ENCODE measurements at regions not wholly inside any gene's neighbourhood (a gene's known extent, or its start where the extent isn't known, plus 50 kb on each side); places are given as distances from the start of the nearest gene placed in this dataset.

DNA sequence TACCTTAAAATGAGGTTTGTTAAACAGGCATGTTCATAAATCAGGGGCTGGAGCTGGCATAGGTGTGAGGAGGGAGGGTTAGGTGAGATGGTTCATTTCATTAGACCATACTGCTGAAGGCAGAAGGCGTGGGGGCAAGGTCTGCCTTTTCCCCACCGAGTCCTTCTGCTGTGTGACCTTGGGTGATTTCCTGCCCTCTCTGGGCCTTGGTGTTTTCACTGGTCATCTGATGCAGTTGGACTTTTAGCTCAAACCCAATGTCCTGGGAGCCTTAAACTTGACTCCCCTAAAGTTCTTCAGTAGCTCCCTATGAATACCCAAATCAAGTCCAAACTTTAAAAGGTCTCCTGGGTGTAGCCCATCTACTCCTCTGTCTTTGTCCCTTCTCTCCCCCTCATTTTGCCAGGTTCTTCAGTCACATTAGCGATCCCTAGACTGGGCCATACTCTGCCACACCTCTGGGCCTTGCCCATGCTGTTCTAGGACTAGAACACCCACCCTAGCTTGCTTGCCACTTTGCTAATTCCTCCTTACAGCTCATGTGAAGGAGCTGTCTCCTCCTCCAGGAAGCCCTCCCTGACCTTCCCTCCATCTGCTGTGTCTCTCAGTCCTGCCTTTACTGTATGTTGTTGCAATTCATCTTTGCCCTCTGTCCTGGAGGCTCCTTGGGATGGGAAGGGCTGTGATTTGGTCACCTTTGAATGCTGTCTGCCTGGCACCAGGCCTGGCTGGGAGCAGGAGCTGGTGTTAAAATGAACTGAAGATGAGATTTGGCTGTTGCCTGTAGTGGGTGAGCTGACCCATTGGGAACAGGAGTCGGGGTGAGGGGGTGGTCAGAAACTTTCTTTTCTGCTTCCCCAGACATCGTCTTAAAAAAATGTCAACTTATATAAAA is 85.4 kb upstream of the HS6ST1 start:
- DNase-seq: no peak

GRCh38 chr2:128404709-128405466 is 86.2 kb upstream of the HS6ST1 start:
- no peak for DNase-seq

GRCh38 chr2:128405467-128405900 is 86.8 kb upstream of the HS6ST1 start:
- no peak for DNase-seq

DNA sequence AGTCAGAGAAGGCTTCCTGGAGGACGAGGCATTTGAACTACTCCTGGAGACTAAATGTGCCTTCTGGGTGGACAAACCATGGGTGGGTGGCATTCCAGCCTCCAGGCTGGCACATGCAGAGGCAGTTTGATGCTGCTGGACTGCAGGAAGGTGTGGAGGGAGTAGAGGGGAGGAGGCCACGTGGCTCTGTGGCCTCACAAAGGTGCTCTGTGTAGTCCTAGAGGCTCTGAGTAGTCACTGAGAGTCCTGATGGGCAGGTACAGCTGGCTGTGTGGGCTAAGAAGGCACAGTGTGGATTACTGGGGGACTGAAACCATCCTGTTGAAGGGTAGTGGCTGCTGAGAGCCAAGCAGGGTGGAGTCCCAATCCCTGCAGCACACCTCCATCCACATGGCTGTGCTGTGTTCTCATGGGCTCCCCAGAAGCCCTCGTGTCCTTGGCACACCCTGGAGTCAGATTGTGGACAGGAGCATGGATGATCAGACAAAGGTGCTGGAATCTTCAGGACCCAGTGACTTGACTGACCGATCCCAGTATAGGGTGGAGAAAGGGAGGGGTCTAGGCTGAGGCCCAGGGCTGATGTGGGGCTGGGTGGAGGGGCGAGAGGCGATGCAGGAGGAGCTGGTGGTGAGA is 87.4 kb upstream of the HS6ST1 start:
- no peak for DNase-seq

DNA sequence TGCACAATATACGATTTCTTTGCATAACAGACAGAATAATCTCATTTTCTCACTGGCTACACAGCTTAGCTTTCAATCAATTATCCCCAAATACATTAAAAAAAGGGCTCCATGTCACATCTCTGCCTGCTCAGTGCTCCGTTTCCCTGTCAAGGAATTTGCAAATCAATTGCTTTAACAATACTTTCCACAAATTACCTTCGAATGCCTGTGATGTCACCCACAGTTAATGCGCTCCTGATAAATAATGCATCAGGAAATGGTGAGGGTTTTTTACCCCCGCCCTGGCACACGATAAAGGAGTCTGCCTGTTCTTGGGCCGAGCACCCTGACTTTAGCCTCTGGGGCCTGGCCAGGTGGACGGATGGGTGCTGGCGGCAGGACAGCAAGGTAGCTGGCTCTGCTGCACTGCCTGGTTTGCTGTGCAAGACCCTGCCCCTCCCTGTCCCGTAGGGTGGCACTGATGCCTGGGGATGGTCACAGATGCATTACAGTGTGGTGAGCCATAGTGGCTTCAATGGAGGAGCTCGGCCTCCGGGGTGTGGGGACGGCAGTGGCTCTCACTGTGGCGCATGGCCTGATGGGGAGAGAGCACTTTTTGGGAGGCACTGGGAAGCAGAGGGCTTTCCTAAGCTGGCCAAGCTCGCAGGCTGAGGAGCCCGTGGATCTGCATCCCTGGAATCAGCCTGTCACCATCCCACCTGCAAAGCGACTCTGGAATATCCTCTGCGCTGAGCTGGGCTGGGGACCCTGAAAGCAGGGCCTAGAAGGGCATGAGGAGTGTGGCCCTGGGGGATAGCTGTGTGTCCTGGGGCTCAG is 88.3 kb upstream of the HS6ST1 start:
- DNase-seq: no peak

DNA sequence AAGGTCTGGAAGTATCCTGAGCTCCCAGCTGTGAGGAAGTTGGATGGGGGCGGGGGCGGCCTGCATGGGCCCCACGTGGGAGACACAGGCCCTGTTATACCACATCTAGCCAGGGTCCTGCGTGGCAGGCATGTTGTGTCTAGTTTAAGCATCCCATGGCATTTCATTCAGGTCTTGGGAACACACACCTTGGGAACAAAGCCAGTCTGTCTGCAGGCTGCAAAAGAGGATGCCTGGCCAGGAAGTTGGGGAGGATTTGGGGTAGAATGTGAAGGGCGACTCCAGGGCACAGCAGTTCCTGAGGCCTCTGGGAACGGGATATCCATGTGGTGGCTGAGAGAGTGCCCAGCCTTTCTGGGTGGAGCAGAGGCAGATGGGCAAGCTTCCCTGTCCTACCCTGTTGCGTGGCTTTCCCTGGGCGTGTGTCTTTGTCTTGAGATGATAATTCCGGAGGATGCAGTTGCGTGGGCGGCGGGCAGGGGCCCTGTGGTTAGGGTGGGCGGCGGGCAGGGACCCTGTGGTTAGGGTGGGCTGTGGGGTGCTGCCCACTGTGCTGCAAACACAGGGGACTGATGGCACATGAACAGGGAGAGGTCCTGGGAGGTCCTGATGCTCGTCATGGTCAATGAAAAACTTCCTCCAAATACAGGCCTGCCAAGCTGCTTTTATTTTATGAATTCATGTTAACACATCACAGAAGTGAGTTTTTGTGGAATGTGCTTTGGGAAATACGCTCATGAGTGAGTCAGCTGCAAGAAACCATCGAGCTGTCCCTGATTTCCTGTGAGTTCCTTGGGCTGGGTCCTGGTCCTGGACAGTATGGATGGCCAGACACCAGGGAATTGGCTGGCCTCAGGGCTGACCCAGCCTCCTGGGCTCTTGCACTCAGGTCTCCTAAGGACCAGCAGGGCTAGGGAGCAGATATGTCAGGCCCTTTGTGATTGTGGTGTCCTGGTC is 90.0 kb upstream of the HS6ST1 start:
- DNase-seq: no peak

DNA sequence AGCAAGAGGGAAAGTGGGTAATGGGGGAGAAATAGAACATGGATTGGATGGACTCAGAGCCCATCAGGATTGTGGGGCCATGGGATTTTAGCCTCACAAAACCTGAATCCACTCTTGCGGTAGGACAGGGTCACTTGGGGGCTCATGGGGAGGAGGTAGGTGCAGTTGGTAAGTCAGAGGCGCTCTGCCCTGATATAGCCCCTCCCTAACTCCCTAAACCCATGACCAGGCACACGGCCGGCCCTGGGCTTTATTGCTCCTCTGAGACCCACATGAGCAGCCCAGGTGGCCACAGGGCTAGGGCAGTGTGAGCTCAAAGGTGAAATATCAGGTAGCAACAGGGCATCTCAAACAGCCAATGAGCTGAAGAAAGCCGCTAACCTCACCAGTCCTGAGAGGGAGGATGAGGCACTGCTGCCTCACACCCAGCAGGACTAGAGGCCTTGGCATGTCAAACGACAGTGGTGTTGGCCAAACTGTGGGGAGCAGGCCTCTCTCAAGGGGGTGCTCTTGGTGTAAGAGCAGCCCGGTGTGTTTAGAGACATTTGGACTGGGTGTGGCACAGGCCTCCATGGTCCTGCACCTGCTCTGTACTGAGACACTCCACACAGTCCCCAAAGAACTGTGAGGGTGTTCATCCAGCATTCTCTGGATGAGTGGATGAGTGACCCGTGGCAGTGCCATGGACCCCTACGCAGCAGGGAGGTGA is 90.8 kb upstream of the HS6ST1 start:
- DNase-seq: no peak

DNA sequence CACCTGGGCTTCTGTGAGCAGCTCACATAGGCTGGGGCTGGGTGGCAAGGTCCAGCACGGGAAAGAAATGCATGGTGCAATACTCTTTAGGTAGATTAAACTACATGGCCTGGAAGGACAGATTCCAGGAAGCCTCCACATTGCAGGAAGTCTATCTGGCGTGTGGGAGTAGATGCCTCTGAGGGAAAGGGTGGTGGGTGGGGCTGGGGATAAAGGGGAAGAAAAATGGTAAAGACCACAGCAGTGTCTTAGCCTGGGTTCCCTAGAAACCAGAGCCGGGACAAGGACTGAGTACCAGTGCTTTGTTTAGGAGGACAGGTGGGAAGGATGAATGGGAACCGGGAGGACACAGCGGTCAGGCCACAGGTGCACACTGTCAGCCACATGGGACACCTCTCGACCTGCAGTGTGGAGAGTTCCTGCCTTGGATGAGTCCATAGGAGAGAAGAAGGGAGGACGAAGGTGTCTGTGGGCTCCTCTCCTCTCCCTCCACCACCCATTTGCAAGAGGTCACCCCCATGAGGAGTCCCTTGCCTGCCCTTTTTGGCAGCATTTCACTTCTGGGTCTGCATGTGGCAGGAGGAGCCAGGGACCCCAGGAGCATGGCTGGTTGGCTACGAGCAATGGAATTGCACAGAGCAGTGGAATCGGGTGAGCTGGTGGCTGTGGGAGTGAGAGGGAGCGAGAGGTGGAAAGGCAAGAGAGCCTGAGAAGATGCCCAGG is 91.5 kb upstream of the HS6ST1 start:
- no peak for DNase-seq

- no peak for DNase-seq
These were observed 92.1 kb upstream of the HS6ST1 start for GRCh38 chr2:128410758-128411215.

GRCh38 chr2:128411431-128411830 is 92.8 kb upstream of the HS6ST1 start:
- no peak for DNase-seq

GRCh38 chr2:128412181-128412871 is 93.7 kb upstream of the HS6ST1 start:
- DNase-seq: no peak

- no peak for DNase-seq
These were observed 94.5 kb upstream of the HS6ST1 start for GRCh38 chr2:128413014-128413717.

DNA sequence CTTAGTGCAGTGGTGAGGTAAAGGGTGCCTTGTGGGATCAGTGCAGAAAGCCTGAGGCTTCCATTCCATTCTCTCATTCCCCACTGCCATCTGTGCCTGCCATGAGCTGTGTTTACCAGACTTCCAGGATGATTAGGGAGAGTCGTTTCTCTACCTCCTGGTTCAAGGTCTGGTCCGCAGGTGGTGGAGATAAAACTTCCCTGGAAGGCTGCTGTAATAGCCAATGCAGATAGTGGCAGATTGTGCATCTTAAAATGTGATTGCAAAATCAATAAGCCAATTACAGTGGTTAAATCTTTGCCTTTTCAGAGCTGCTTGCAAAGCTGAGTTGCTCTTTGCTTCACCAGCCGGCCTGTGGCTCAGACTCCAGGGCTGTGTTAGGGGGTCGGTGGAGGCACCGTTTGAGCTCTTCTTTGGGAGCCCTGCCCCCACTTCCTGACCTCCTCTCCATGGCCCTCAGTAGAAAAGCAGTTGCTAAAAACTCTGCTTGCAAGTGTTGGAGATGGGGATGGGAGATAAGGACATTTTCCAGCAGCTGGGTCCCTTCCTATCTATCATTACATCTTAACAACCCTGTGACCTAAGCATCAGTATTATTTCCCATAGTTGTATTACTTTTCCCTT is 95.2 kb upstream of the HS6ST1 start:
- no peak for DNase-seq

- DNase-seq: no peak
These were observed 95.7 kb upstream of the HS6ST1 start for GRCh38 chr2:128414351-128414750.

DNA sequence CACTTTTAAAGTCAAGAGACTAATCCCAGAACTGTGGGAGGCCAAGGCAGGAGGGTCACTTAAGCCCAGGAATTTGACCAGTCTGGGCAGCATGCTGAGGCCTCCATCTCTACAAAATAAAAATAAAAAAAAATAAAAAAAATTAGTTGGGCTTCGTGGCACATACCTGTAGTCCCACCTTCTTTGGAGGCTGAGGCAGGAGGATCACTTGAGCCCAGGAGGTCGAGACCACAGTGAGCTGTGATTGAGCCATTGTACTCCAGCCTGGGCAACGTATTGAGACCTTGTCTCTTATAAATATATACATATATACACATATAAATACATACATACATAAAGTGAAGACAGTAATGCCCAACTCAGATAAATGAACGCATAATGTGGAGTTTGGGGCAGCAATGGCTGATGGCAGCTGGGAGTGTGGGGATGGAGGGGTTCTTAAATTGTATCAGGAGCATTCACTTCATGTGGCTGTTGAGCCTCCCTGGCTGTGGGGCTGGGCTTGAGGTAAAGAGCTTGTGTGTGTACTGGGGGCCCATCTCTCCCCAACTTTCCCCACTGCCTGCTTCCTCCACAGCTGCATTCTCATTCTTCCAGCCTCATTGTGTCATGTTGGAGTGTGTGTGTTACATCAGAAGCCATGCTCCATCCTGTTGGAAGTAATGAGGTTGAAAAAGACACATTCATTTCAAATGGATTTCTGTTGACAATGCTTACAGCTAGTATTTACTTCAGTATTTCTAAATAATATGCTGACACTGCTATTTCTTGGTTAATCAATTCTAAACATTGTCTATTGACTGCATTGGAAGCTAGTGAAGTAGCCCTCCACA is 96.5 kb upstream of the HS6ST1 start:
- no peak for DNase-seq

DNA sequence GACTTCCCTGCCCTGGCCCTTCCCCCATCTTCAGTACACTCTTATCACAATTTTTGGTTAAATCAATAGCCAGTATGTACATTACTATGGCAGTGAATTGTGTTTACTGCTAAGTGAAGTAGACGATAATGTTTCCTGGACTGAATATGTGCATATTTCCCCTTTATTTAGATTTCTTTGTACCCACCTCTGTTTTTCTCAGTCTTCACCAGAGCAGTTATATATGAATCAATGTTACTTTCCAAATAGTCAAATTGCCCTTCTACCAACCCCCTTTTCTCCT is 97.1 kb upstream of the HS6ST1 start:
- no peak for DNase-seq

DNA sequence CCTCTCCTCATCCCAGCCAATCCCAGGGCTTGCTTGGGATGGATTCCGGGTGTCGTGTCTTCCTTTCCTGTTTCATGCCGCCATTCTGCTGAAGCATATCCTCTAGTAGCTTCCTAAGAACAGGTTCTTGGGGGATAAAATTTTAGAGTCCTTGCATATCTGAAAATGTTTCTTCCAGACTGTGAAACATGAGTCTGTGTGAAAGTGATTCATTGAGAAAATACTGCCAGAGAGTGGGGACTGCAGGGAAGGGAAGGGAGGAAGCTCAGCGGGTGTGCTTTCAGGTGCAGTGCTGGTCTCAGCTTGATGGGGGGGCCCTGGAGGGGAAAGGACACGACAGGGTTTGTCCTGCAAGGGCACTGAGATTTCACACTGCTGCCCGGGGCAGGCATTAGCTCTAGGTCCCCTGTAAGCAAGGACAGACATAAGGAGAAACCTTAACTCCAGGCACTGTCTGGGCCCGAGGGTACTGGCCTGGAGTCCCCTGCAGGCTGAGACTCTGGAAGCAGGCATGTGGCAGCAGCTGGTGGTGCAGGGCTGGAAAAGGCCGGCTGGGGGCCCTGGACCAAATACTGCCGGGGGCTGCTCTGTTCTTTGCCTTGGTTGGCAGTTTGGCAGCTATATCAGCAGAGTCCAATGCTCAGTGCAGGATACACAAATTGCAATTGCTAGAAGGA is 97.6 kb upstream of the HS6ST1 start:
- no peak for DNase-seq
